K562 (cell line): ENCODE measurements at regions not wholly inside any gene's neighbourhood (a gene's known extent, or its start where the extent isn't known, plus 50 kb on each side); places are given as distances from the start of the nearest gene placed in this dataset.

ENCODE experiments used
- ATAC-seq: fragments of 200-7000 bp; cut with Tn5 transposase; 3 replicates; pipeline ENCODE4 v1.9.1; 2020; ENCODE audit warnings: moderate library complexity
- BruUV-seq: library from RNA; stranded (reverse); fragments of 400-500 nt; replicated peaks from 2 replicates; lab custom pipeline; 2021; lab: Mats Ljungman, UMichigan
- CTCF ChIA-PET: fragments of 300-600 bp; formaldehyde crosslinking; extraction: SDS; loops from one replicate; lab custom pipeline; 2021; ENCODE audit warnings: low intra/inter-chr PET ratio; lab: Yijun Ruan, JAX
- POLR2A ChIA-PET: fragments of 300-600, 350-650 bp; sonication (Branson Sonifier 250); formaldehyde crosslinking; extraction: SDS; loops from one replicate; lab custom pipeline; 2021; ENCODE audit warnings: antibody characterized with exemption, inconsistent platforms; lab: Yijun Ruan, JAX
- DNase-seq, 4 experiments: peaks; one replicate each; pipeline versions ENCODE4 v3.0.0 to v3.0.0-alpha.2; 2011 to 2018; ENCODE audit warnings: low spot score in 3 of 4, mixed read lengths in 3 of 4; ENCODE audit errors: extremely low read depth in 1 of 4
- FAIRE-seq: peaks from 2 replicates; lab custom pipeline; 2011; peaks lifted over from hg19 to GRCh38; lab: Jason Lieb, UNC
- H2AFZ ChIP-seq: 2 replicates; pipeline ENCODE4 v1.6.0; 2011; ENCODE audit warnings: low read depth, low read length, control low read depth, inconsistent platforms
- H3K27ac ChIP-seq: fragments of 200-600 bp; 3 replicates; pipeline ENCODE4 v1.8.0; 2011; ENCODE audit warnings: low read depth, mild to moderate bottlenecking, control low read depth, inconsistent platforms, low read length, moderate library complexity, mixed read lengths; ENCODE audit errors: extremely low read depth
- H3K27me3 ChIP-seq, 2 experiments: fragments of 300-600 bp in 1 of 2; 2 replicates in 1 of 2; 3 replicates in 1 of 2; pipeline versions ENCODE4 v1.6.0 to v1.8.0; 2011; ENCODE audit warnings: inconsistent platforms in 2 of 2, low read length in 2 of 2, mild to moderate bottlenecking in 1 of 2, mixed read lengths in 1 of 2, moderate library complexity in 1 of 2; ENCODE audit not compliant: control insufficient read depth in 2 of 2, insufficient read depth in 2 of 2
- H3K36me3 ChIP-seq: fragments of 300-600 bp; 3 replicates; pipeline ENCODE4 v1.8.0; 2011; ENCODE audit warnings: mild to moderate bottlenecking, low read length, inconsistent platforms; ENCODE audit not compliant: control insufficient read depth, insufficient read depth
- H3K4me1 ChIP-seq, 2 experiments: fragments of 200-600 bp in 1 of 2; replicated peaks in 1 of 2; 2 replicates in 1 of 2; 3 replicates in 1 of 2; pipeline versions ENCODE4 v1.5.1 to v1.8.0; 2011; ENCODE audit warnings: inconsistent platforms in 2 of 2, low read length in 2 of 2, mild to moderate bottlenecking in 1 of 2, mixed read lengths in 1 of 2, moderate library complexity in 1 of 2; ENCODE audit not compliant: control insufficient read depth in 2 of 2, insufficient read depth in 2 of 2
- H3K4me2 ChIP-seq: 2 replicates; pipeline ENCODE4 v1.6.1; 2011; ENCODE audit warnings: low read length, control low read depth, inconsistent platforms, mixed read lengths; ENCODE audit not compliant: insufficient read depth
- H3K4me3 ChIP-seq: fragments of 200-600 bp; sonication (generic), shearing (Covaris generic); 2 replicates; pipeline ENCODE4 v1.5.1; 2016; ENCODE audit warnings: control low read depth, inconsistent platforms
- H3K79me2 ChIP-seq: fragments of 200-600 bp; 3 replicates; pipeline ENCODE4 v1.8.0; 2011; ENCODE audit warnings: low read length, inconsistent platforms; ENCODE audit not compliant: control insufficient read depth, insufficient read depth
- H3K9ac ChIP-seq, 2 experiments: 2 replicates each; pipeline versions ENCODE4 v1.6.0 to v1.6.1; 2011; ENCODE audit warnings: low read depth in 2 of 2, low read length in 2 of 2, control low read depth in 1 of 2, inconsistent platforms in 1 of 2, mild to moderate bottlenecking in 1 of 2, mixed read lengths in 1 of 2; ENCODE audit not compliant: insufficient read depth in 1 of 2
- H3K9me1 ChIP-seq: one replicate; pipeline ENCODE4 v1.6.0; 2011; ENCODE audit warnings: inconsistent platforms, mild to moderate bottlenecking, low read length, moderate library complexity; ENCODE audit not compliant: control insufficient read depth, insufficient read depth
- H3K9me3 ChIP-seq: replicated peaks from 2 replicates; pipeline ENCODE4 v1.5.1; 2011; ENCODE audit warnings: low read depth, low read length, inconsistent platforms; ENCODE audit not compliant: control insufficient read depth, insufficient read depth
- H4K20me1 ChIP-seq: replicated peaks from 2 replicates; pipeline ENCODE4 v1.6.1; 2011; ENCODE audit warnings: low read length, inconsistent platforms, mixed read lengths; ENCODE audit not compliant: control insufficient read depth, insufficient read depth
- ATF2 ChIP-seq: sonication (generic); formaldehyde crosslinking; IDR thresholded peaks from 2 replicates; pipeline ENCODE4 v1.8.1; 2022; ENCODE audit warnings: missing genetic modification reagents
- FOXJ2 ChIP-seq: fragments of 200-800 bp; sonication (Bioruptor generic); IDR thresholded peaks from 2 replicates; pipeline ENCODE4 v1.6.1; 2016; ENCODE audit warnings: missing genetic modification characterization, missing compliant biosample characterization
- HNRNPLL ChIP-seq: fragments of 200-400 bp; formaldehyde crosslinking; IDR thresholded peaks from 2 replicates; pipeline ENCODE4 v1.6.1; 2017; ENCODE audit warnings: low read length, low read depth, mild to moderate bottlenecking; ENCODE audit not compliant: poor library complexity, severe bottlenecking
- SRSF9 ChIP-seq: fragments of 200-400 bp; formaldehyde crosslinking; IDR thresholded peaks from 2 replicates; pipeline ENCODE4 v1.6.1; 2017; ENCODE audit warnings: low read depth, low read length, borderline replicate concordance
- TFE3 ChIP-seq: fragments of 450-650 bp; formaldehyde crosslinking; IDR thresholded peaks from 2 replicates; pipeline ENCODE4 v1.4.0; 2020; ENCODE audit warnings: mild to moderate bottlenecking, mixed read lengths
- WGBS: fragments of 100-300 bp; shearing (Covaris generic); methylation state at CpG from one replicate; pipeline ENCODE4 v1.1.6; 2016; ENCODE audit warnings: low coverage, mixed read lengths; ENCODE audit not compliant: insufficient coverage; ENCODE audit errors: missing lambda C conversion rate; 5-methylcytosine and 5-hydroxymethylcytosine counted together
- in situ Hi-C: fragments of 300-500 bp; cut with MboI; formaldehyde crosslinking; loops from 4 replicates; pipeline ENCODE4 v1.15.0; 2018; ENCODE audit warnings: inconsistent platforms, mixed read lengths
- intact Hi-C: fragments of 100-400 bp; cut with micrococcal nuclease; formaldehyde crosslinking; loops from 2 replicates; pipeline ENCODE4 v1.14.2; 2022

GRCh38 chr5:164065266-164065665 lies 559.8 kb downstream of the MAT2B start:
- Histone ChIP-seq H3K9me3 (no peaks in the 10 kb centered on the region), H3K27me3 (no peaks in the 10 kb centered on the region), H3K27ac (no peak overlapping the region), H2AFZ (no peak overlapping the region), H3K9ac (no peak overlapping the region), H3K4me3 (no peak overlapping the region), H3K4me1 (no peaks in the 10 kb centered on the region), H3K36me3 (no peaks in the 10 kb centered on the region), H3K9me1 (no peaks in the 10 kb centered on the region)
- no peak for FAIRE-seq
- in situ Hi-C loops, result no loop called here
- BruUV-seq, result no TSS peak
- POLR2A ChIA-PET, result interaction anchor here (0.7 kb wide), 1 partner anchor 779 kb away, joined by 3 read pairs; no protein-coding TSS in a partner anchor
- CTCF ChIA-PET, result no interaction called here
- no peak for ATAC-seq
- no peak for TF ChIP-seq HNRNPLL
- TF ChIP-seq TFE3 (CRISPR knock-in tag), result no peak
- no peak for TF ChIP-seq FOXJ2 (tag)
- TF ChIP-seq SRSF9, result no peak
- no peak for TF ChIP-seq ATF2 (CRISPR knock-in tag)
- TF ChIP-seq, all 486 proteins: peak for 0
- H3K79me2 ChIP-seq, result no peaks in the 10 kb centered on the region
- no peak for DNase-seq
- H4K20me1 ChIP-seq, result no peaks in the 10 kb centered on the region
- no peak overlapping the region for H3K4me2 ChIP-seq
- intact Hi-C loops, result no loop called here
- 0% methylated on average over 2 of the region's 2 CpGs for WGBS
